IMR-90 (cell line): ENCODE measurements at regions not wholly inside any gene's neighbourhood (a gene's known extent, or its start where the extent isn't known, plus 50 kb on each side); places are given as distances from the start of the nearest gene placed in this dataset.

Experiments
- CEBPB ChIP-seq: IDR thresholded peaks from 2 replicates; pipeline ENCODE4 v1.6.1; 2012; ENCODE audit warnings: low read depth, low read length, improper control_type of control experiment
- CTCF ChIP-seq: conservative IDR thresholded peaks from 2 replicates; pipeline ENCODE4 v1.5.1; 2012; ENCODE audit warnings: mild to moderate bottlenecking, low read depth, low read length, improper control_type of control experiment
- FOS ChIP-seq: fragments of 150-350 bp; IDR thresholded peaks from 2 replicates; pipeline ENCODE4 v1.6.1; 2016; ENCODE audit warnings: low read depth, low read length
- MAZ ChIP-seq: IDR thresholded peaks from 2 replicates; pipeline ENCODE4 v1.6.1; 2012; ENCODE audit warnings: low read depth, mild to moderate bottlenecking, low read length, improper control_type of control experiment, moderate library complexity, borderline replicate concordance
- MXI1 ChIP-seq: IDR thresholded peaks from 2 replicates; pipeline ENCODE4 v1.6.1; 2012; ENCODE audit warnings: low read depth, mild to moderate bottlenecking, low read length, moderate library complexity, borderline replicate concordance
- POLR2A ChIP-seq: IDR thresholded peaks from 2 replicates; pipeline ENCODE4 v1.6.1; 2012; ENCODE audit warnings: mild to moderate bottlenecking, low read depth, low read length
- RAD21 ChIP-seq: IDR thresholded peaks from 2 replicates; pipeline ENCODE4 v1.6.1; 2012; ENCODE audit warnings: low read length, improper control_type of control experiment
- SMC3 ChIP-seq: fragments of 150-350 bp; IDR thresholded peaks from 2 replicates; pipeline ENCODE4 v1.6.1; 2016; ENCODE audit warnings: low read depth, mild to moderate bottlenecking, antibody characterized with exemption, low read length, moderate library complexity

GRCh38 chr13:111852725-111853518 is 214.0 kb upstream of the SOX1 start:
- no peak for TF ChIP-seq POLR2A
- TF ChIP-seq CTCF = no peak
- TF ChIP-seq RAD21 = no peak
- TF ChIP-seq MXI1 = no peak
- TF ChIP-seq FOS = no peak
- TF ChIP-seq CEBPB = no peak
- no peak for TF ChIP-seq SMC3
- TF ChIP-seq MAZ = no peak
